ENCODE measurements at regions not wholly inside any gene's neighbourhood (a gene's known extent, or its start where the extent isn't known, plus 50 kb on each side); places are given as distances from the start of the nearest gene placed in this dataset.
"Not testable (repeated sequence)": the region's sequence is repeated elsewhere in the genome, so short reads cannot be mapped to it uniquely, and the experiment has no call there.

DNA sequence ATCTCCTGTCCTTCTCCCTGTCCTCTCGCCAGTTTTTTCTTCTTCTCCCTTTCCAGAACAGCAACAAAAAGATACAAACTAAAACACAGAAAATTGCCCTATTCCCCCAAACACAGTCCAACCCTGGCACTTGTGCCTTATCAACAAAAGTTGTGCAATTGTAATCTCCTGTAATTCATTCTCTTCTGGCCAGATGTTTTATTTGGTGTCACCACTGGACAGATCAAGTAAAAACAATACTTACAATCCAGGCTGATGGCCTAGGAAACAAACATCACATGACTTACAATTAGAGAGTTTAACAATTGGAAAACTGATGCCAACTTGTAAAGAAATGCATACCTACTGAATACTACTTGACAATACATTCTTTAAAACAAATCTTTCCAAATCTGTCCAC, 231.6 kb downstream of the ETV1 start:
- H3K27ac Mint-ChIP-seq = no peak overlapping the region
- H3K4me1 Mint-ChIP-seq = no peaks in the 10 kb centered on the region

DNA sequence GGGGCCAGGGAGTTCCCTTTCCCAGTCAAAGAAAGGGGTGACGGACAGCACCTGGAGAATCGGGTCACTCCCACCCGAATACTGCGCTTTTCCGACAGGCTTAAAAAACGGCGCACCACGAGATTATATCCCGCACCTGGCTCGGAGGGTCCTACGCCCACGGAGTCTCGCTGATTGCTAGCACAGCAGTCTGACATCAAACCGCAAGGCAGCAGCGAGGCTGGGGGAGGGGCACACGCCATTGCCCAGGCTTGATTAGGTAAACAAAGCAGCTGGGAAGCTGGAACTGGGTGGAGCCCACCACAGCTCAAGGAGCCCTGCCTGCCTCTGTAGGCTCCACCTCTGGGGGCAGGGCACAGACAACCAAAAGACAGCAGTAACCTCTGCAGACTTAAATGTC, 223.6 kb downstream of the ETV1 start:
- H3K4me1 ChIP-seq (ENCODE audit: insufficient read depth); H4K20me1 ChIP-seq (replicated peaks; ENCODE audit: insufficient read depth); H3K9me2 ChIP-seq (ENCODE audit: insufficient read depth); ATAC-seq; H3K27ac ChIP-seq (ENCODE audit: low read depth); H3K4me3 ChIP-seq; H3K4me2 ChIP-seq; H3F3A ChIP-seq (replicated peaks; ENCODE audit: low read depth); H2AFZ ChIP-seq; H3K27me3 Mint-ChIP-seq (ENCODE audit: insufficient read depth, low read depth, poor library complexity); H3K4me1 Mint-ChIP-seq; H3K79me2 ChIP-seq (replicated peaks; ENCODE audit: insufficient read depth); H3K27me3 ChIP-seq (ENCODE audit: insufficient read depth); H3K36me3 ChIP-seq (ENCODE audit: insufficient read depth); H3K27ac Mint-ChIP-seq; H3K4me3 Mint-ChIP-seq; DNase-seq (ENCODE audit: low spot score): not testable (repeated sequence)
- Mint-ChIP-seq H3K9me3 (peaks cover 11% of the 10 kb centered on the region), H3K36me3 (ENCODE audit: low read depth) (peaks cover 15% of the 10 kb centered on the region)

More for the DNA sequence above, 231.6 kb downstream of the ETV1 start:
- H3K4me3 ChIP-seq = no peak overlapping the region
- 0 out of 2 replicates have a peak, but pooled peaks cover 4% of the 10 kb centered on the region for H3K79me2 ChIP-seq (replicated peaks; ENCODE audit: insufficient read depth)
- H3K27ac ChIP-seq (ENCODE audit: low read depth) = no peak overlapping the region
- H3K4me2 ChIP-seq = no peak overlapping the region
- no peaks in the 10 kb centered on the region for H3K9me2 ChIP-seq (ENCODE audit: insufficient read depth)
- H3K9me3 Mint-ChIP-seq = no peaks in the 10 kb centered on the region; the same call in 2 of the 3 replicates
- no peak overlapping the region for H2AFZ ChIP-seq
- DNase-seq (ENCODE audit: low spot score) (no peak), ATAC-seq (no peak)
- no peaks in the 10 kb centered on the region; the same call in 2 of the 3 replicates for H3K36me3 Mint-ChIP-seq (ENCODE audit: low read depth)
- H3K4me3 Mint-ChIP-seq = no peak overlapping the region
- H3K27me3 Mint-ChIP-seq (ENCODE audit: insufficient read depth, low read depth, poor library complexity) = no peaks in the 10 kb centered on the region
- no peak for TF ChIP-seq ZNF331 (CRISPR knock-in tag; IDR thresholded peaks at IDR 0.05; ENCODE audit: low read depth)
- no peak for TF ChIP-seq CREB1 (CRISPR knock-in tag; IDR thresholded peaks at IDR 0.05; ENCODE audit: low read depth)
- no peak for TF ChIP-seq EZH2phosphoT487 (IDR thresholded peaks at IDR 0.05; ENCODE audit: unreplicated experiment)
- no peak for TF ChIP-seq NANOG (IDR thresholded peaks at IDR 0.05; ENCODE audit: borderline replicate concordance)
- no peak for TF ChIP-seq STAT1 (IDR thresholded peaks at IDR 0.05; ENCODE audit: unreplicated experiment)
- TF ChIP-seq, protein P1, sequence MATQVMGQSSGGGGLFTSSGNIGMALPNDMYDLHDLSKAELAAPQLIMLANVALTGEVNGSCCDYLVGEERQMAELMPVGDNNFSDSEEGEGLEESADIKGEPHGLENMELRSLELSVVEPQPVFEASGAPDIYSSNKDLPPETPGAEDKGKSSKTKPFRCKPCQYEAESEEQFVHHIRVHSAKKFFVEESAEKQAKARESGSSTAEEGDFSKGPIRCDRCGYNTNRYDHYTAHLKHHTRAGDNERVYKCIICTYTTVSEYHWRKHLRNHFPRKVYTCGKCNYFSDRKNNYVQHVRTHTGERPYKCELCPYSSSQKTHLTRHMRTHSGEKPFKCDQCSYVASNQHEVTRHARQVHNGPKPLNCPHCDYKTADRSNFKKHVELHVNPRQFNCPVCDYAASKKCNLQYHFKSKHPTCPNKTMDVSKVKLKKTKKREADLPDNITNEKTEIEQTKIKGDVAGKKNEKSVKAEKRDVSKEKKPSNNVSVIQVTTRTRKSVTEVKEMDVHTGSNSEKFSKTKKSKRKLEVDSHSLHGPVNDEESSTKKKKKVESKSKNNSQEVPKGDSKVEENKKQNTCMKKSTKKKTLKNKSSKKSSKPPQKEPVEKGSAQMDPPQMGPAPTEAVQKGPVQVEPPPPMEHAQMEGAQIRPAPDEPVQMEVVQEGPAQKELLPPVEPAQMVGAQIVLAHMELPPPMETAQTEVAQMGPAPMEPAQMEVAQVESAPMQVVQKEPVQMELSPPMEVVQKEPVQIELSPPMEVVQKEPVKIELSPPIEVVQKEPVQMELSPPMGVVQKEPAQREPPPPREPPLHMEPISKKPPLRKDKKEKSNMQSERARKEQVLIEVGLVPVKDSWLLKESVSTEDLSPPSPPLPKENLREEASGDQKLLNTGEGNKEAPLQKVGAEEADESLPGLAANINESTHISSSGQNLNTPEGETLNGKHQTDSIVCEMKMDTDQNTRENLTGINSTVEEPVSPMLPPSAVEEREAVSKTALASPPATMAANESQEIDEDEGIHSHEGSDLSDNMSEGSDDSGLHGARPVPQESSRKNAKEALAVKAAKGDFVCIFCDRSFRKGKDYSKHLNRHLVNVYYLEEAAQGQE (IDR thresholded peaks at IDR 0.05; ENCODE audit: unreplicated experiment) = no peak
- TF ChIP-seq, protein P2, sequence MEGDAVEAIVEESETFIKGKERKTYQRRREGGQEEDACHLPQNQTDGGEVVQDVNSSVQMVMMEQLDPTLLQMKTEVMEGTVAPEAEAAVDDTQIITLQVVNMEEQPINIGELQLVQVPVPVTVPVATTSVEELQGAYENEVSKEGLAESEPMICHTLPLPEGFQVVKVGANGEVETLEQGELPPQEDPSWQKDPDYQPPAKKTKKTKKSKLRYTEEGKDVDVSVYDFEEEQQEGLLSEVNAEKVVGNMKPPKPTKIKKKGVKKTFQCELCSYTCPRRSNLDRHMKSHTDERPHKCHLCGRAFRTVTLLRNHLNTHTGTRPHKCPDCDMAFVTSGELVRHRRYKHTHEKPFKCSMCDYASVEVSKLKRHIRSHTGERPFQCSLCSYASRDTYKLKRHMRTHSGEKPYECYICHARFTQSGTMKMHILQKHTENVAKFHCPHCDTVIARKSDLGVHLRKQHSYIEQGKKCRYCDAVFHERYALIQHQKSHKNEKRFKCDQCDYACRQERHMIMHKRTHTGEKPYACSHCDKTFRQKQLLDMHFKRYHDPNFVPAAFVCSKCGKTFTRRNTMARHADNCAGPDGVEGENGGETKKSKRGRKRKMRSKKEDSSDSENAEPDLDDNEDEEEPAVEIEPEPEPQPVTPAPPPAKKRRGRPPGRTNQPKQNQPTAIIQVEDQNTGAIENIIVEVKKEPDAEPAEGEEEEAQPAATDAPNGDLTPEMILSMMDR (conservative IDR thresholded peaks at IDR 0.05; ENCODE audit: low read depth in 2 of 2) = no peak
- TF ChIP-seq JUNB (IDR thresholded peaks at IDR 0.05; ENCODE audit: unreplicated experiment) = no peak
- no peak for TF ChIP-seq ZNF114 (CRISPR knock-in tag; IDR thresholded peaks at IDR 0.05)
- TF ChIP-seq POLR2AphosphoS5 (IDR thresholded peaks at IDR 0.05; ENCODE audit: low read depth) = no peak
- no peak for TF ChIP-seq EZH2 (IDR thresholded peaks at IDR 0.05; ENCODE audit: low read depth, unreplicated experiment)
- no peaks in the 10 kb centered on the region for H3K27me3 ChIP-seq (ENCODE audit: insufficient read depth)
- no peaks in the 10 kb centered on the region for H3K36me3 ChIP-seq (ENCODE audit: insufficient read depth)
- no peaks in the 10 kb centered on the region for H3F3A ChIP-seq (replicated peaks; ENCODE audit: low read depth)
- H4K20me1 ChIP-seq (replicated peaks; ENCODE audit: insufficient read depth) = no peaks in the 10 kb centered on the region
- H3K4me1 ChIP-seq (ENCODE audit: insufficient read depth) = no peaks in the 10 kb centered on the region

All from GM23338 (cell line).